ENCODE measurements at regions not wholly inside any gene's neighbourhood (a gene's known extent, or its start where the extent isn't known, plus 50 kb on each side); places are given as distances from the start of the nearest gene placed in this dataset.

DNA sequence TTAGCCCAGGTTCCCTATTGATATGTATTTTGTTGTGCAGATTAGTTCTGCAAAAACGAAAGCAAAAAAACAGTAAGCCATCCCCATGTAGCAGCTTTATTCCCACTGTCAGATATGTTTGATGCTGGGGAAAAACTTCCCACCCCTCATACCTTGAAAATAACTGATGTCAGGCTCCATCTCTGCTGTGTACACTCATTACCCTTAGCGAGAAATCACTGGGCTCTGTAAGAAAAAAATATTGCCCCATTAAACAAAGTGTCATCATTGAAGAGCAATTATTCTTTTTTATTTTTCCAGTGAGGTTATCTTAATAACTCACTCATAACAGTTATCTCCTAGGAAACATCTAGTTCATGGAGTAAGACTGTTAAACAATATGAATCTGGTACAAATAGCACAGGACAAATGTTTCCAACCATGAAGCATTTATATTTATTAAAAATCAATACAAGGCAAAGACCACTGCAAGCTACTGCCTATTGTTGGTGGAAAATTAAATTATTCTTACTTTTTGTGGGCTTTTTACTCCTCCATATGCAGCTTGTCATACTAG, 268.8 kb downstream of the LMBRD1 start:
- Histone ChIP-seq H3K79me1 (ENCODE audit: low read depth, low read length) (no peaks in the 10 kb centered on the region), H3K14ac (ENCODE audit: insufficient read length) (no peak overlapping the region), H3K27ac (ENCODE audit: low read depth, low read length) (no peak overlapping the region), H3K4me1 (replicated peaks in 1 of 4; ENCODE audit: control insufficient read depth in 3 of 4, insufficient read depth in 4 of 4, low read length in 3 of 4) (no peaks in the 10 kb centered on the region), H3K23me2 (ENCODE audit: low read depth, low read length) (peaks cover 2% of the 10 kb centered on the region; the same call in 1 of the 2 replicates), H2BK20ac (ENCODE audit: low read length) (no peak overlapping the region), H3K9ac (replicated peaks in 1 of 4; ENCODE audit: extremely low read depth in 1 of 4, low read depth in 3 of 4, low read length in 3 of 4) (no peak overlapping the region), H3K79me2 (ENCODE audit: control insufficient read depth in 1 of 2, insufficient read depth in 2 of 2, low read length in 2 of 2) (no peaks in the 10 kb centered on the region), H4K8ac (ENCODE audit: extremely low read depth, insufficient read depth, low read length) (no peak overlapping the region), H3K36me3 (ENCODE audit: control insufficient read depth in 2 of 4, insufficient read depth in 4 of 4, low read length in 3 of 4) (no peaks in the 10 kb centered on the region), H3K27me3 (replicated peaks in 1 of 4; ENCODE audit: control insufficient read depth in 3 of 4, extremely low read depth in 1 of 4, insufficient read depth in 3 of 4, low read length in 3 of 4) (no peaks in the 10 kb centered on the region), H2BK5ac (ENCODE audit: low read depth, low read length) (no peak overlapping the region), H4K20me1 (replicated peaks in 1 of 2; ENCODE audit: control insufficient read depth in 1 of 2, insufficient read depth in 2 of 2, low read length in 2 of 2) (no peaks in the 10 kb centered on the region), H3K4ac (replicated peaks; ENCODE audit: insufficient read length, low read depth, low read length) (no peak overlapping the region), H2BK120ac (replicated peaks; ENCODE audit: low read depth, low read length) (no peak overlapping the region), H2BK12ac (ENCODE audit: low read depth, low read length) (no peak overlapping the region), H3K4me2 (ENCODE audit: insufficient read depth in 1 of 2, low read depth in 2 of 2, low read length in 2 of 2) (no peak overlapping the region), H2AK5ac (ENCODE audit: low read depth, low read length) (no peak overlapping the region), H3K4me3 (ENCODE audit: extremely low read depth in 1 of 4, insufficient read depth in 2 of 4, low read depth in 3 of 4, low read length in 4 of 4) (no peak overlapping the region), H3K18ac (ENCODE audit: extremely low read depth, low read length) (no peak overlapping the region), H2AFZ (ENCODE audit: low read length) (no peak overlapping the region), H4K91ac (replicated peaks; ENCODE audit: insufficient read length, low read length) (no peak overlapping the region), H2BK15ac (ENCODE audit: low read length) (no peak overlapping the region), H3K23ac (ENCODE audit: insufficient read length) (no peak overlapping the region), H3K9me3 (ENCODE audit: insufficient read depth in 2 of 2, low read depth in 1 of 2, low read length in 1 of 2) (no peaks in the 10 kb centered on the region), H4K5ac (ENCODE audit: insufficient read length, low read depth, low read length) (no peak overlapping the region), H3K56ac (replicated peaks; ENCODE audit: insufficient read length, low read depth, low read length) (no peak overlapping the region)
- no peak for TF ChIP-seq RAD21 (IDR thresholded peaks at IDR 0.05 in 1 of 2, conservative IDR thresholded peaks at IDR 0.05 in 1 of 2; ENCODE audit: low read depth in 2 of 2, low read length in 2 of 2)
- TF ChIP-seq KDM5A (IDR thresholded peaks at IDR 0.05; ENCODE audit: low read length): no peak
- WGBS, 2 experiments (ENCODE audit: extremely low coverage in 1 of 2, insufficient coverage in 1 of 2, insufficient read length in 1 of 2, insufficient replicate concordance in 2 of 2, low coverage in 1 of 2, low lambda C conversion rate in 2 of 2, missing lambda C conversion rate in 1 of 2): 80% methylated on average over 2 of the region's 2 CpGs; no CpG with 5 or more reads in 1 of the 2 experiments
- POLR2A ChIA-PET (ENCODE audit: partially characterized antibody): no interaction called here
- DNase-seq (ENCODE audit: low read depth in 1 of 2, low spot score in 2 of 2) (no peak), FAIRE-seq (no peak)
- CTCF ChIA-PET (ENCODE audit: partially characterized antibody): no interaction called here
